D341Med (cell line): ENCODE measurements at regions not wholly inside any gene's neighbourhood (a gene's known extent, or its start where the extent isn't known, plus 50 kb on each side); places are given as distances from the start of the nearest gene placed in this dataset.
"Not testable (repeated sequence)": the region's sequence is repeated elsewhere in the genome, so short reads cannot be mapped to it uniquely, and the experiment has no call there.

Experiments used
- DNase-seq: peaks from one replicate; pipeline ENCODE4 v3.0.0; 2012; ENCODE audit warnings: low spot score

DNA sequence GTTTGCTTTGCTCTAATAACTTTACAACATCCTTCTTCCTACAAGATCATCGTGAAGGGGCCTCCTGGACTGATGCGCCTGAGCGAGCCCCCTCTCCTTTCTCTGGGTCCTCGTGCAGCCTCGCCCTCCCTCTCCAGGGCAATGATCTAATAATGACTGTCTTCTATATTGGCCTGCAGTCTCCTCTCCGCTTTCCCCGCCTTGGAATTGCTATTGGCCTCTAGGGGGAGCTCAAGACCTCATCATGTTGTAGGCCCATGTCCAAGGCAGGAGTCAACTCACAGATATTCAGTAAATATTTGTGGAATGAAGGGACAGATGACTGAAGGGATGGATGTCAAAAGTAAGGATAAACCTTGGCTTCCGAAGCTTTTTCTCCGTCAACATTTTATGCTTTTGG, 1180.3 kb downstream of the TYW1 start:
- DNase-seq = peak; percentile 76

- DNase-seq = no peak
Measured at GRCh38 chr7:68180761-68181160, 1184.1 kb downstream of the TYW1 start.

- no peak for DNase-seq
Measured at GRCh38 chr7:68183176-68183575, 1186.5 kb downstream of the TYW1 start.

DNA sequence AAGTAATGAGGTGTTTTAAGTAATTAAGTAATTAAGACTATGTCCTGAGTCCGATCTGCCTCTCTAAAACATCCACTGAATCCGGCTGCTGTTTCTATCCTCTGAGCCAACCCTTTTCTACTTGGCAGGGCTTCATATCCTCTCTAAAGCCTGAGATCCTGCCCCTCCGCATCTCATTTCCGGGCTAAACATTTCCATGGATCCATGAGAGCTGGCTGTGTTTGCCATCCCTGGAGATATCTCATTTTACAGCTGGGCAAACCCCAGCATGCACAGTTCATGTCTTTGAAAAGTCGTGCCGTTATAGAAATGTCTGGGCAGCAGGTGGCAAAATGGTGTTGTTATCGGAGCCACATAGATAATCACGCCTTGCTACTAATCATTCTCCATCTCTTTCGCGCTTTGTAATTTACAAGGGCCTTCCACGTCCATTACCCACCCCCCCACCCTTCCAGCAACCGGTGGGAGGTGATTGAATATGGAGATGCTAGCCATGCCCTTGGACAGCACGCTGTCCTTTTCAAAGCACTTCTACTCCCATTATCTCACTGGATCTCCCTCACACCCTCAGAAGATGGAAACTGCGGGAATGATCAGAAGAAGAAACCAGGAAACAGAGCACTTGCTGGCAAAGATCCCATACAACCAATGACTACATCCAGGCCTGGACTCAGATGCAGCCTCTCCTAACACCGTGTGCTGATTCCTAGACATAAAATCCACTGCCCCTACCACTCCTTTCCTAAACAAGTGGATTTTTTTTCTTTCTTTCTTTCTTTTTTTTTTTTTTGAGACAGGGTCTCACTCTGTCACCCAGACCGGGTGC, 1189.2 kb downstream of the TYW1 start:
- peak; percentile 68 for DNase-seq

- no peak for DNase-seq
Measured at GRCh38 chr7:68187532-68187931, 1190.9 kb downstream of the TYW1 start.

GRCh38 chr7:68192941-68193340, 1196.3 kb downstream of the TYW1 start:
- DNase-seq = no peak

- not testable (repeated sequence) for DNase-seq
Measured at GRCh38 chr7:68195642-68196041, 1199.0 kb downstream of the TYW1 start.

DNA sequence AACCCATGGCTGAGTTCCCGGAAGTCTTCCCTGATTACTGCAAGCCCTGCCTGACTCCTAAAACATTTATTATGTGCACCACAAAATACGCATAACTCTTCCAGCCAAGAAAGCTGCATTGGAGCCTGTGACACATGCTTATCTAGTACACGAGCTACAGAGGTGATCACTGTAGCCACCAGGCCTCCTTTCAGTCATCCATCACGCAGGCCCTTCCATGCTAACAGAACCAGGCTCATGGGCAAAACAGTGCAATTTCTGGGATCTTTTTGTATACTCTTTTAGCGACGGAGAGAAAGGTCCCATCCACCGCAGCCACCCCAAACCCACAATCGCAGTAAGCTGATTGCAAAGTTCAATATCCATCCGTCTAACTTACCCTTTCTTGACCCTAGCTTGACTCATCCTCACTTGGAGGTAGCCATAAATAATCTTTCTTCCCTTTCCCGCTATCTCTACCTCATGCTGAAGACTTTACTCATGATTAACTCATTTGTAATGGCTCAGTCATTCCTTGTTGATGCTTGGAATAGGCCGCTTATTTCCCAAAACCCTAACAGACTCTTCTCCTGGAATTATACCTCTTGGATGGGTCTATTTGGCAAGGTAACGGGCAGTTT, 1203.5 kb downstream of the TYW1 start:
- DNase-seq = no peak

- no peak for DNase-seq
Measured at GRCh38 chr7:68203251-68203650, 1206.6 kb downstream of the TYW1 start.

DNA sequence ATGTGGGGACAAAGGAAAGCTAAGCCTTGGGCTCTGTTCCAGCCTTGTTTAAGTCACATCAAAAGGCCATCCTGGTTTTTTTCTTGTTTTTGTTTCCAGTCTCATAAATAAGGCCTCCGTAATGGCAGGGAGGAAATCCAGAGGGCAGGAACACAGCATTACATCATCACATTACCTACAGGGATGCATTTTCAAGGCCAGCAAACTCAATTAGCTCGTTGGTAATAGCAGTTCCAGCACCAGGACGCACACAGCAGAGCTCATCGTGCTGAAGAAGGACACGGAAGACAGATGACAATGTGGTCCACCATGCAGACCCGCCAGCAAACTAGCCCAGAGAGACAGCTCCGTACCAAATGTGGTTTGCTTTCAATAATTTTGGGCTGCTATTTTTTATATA, 1209.2 kb downstream of the TYW1 start:
- no peak for DNase-seq

DNA sequence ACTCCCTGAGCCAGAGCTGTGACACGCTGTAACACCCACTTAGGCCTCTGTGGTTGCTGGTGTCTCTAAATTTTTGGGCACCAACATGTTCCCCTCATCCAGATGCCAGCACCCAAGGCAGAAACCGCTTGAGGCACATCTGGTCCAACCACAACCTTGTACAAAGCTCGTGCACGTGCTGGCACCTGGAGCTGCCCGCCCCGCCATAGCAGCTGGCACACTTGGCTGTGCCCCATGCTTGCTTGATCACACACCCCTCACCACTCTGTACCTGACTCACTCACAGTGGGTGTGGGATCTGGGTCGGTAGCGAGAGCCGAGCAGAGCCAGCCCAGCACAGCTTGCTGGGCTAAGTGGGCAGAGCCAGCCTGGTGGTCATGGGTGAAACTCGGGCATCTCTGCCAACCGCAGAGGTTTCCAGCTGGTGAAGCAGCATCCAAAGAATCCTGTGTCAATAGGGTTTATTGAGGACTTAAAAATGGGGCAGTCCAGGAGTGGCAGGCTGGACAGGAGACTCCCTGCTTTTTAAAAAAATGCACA, 1210.4 kb downstream of the TYW1 start:
- no peak for DNase-seq

GRCh38 chr7:68207676-68208075, 1211.0 kb downstream of the TYW1 start:
- no peak for DNase-seq

GRCh38 chr7:68209486-68209885, 1212.9 kb downstream of the TYW1 start:
- DNase-seq = no peak

DNA sequence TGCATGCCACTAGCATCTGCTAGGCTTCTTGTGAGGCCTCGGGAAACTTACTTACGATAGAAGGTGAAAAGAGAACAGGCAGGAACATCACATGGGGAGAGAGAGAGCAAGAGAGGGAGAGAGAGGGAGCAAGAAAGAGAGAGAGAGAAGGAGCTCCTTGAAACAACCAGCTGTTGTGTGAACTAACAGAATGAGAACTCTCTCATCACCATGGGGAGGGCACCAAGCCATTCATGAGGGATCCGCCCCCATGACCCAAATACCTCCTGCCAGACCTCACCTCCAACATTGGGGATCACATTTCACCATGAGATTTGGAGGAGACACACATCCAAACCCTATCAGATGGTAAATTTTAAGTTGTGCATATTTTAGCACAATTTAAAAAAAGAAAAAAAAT, 1217.2 kb downstream of the TYW1 start:
- DNase-seq = no peak

- no peak for DNase-seq
Measured at GRCh38 chr7:68216051-68216450, 1219.4 kb downstream of the TYW1 start.

DNA sequence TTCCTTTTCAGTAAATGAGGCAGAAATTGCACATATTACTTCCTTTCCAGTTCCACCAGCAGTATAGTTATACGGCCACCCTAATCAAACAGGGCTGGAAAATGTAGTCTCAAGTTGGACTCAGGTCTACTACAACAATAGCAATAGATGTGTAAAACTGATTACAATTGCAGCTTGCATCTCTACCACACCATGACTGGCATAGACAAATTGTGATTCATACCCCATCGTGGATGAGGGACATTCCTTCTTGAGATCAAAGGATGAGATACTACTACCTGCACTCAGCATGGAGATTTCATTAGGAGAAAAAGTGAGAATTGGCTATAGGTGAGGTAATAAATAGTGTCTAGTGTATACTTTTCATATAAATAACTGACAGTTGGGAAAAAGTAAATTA, 1220.8 kb downstream of the TYW1 start:
- DNase-seq = no peak

DNA sequence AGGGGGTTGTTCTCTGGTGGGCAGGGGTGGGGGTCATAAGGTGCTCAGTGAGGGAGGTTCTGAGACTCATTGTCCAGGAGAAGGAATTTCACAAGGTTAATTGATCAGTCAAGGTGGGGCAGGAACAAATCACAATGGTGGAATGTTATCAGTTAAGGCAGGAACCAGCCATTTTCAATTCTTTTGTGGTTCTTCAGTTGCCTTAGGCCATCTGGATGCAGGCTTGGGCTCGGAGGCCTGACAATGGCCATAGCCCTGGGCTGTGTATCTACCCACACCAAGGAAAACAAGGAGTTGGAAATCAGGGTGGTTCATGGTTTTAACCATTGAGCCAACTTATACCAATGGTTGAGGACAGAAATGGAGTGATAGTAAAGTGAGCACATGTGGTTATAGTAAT, 1221.8 kb downstream of the TYW1 start:
- no peak for DNase-seq

GRCh38 chr7:68222311-68222710, 1225.7 kb downstream of the TYW1 start:
- no peak for DNase-seq

DNA sequence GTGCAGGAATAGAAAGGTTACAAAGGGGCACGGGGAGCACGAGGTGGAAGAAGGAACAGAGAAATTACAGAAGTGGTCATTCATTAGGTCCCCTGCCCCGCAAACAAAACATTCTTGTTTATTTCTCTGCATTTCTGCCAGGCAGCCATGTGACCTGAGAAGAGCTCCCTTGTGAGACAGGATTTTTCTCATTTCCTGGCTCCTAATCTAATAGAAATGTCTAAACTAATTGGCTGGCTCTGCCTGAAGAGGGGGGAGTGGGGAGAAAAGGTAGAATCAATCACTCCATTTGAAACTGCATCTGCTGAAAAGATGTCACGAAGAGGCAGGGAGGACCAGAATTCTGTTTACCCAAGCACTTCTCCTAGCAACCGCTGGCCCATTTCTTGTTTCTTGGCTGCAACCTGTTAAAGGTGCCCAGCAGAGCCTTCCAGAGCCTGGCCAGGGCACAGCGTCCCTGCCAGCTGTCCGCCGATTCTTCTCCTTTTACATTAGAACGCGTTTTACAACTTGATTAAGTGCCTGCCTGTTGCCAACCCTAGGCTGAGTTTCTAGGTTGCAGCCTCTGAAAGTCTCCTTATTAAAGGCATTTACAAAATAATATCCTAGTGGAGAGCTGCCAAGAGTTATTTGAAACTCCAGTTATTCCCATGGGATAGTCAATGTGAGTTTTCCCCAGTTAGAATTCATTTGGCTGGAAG, 1227.6 kb downstream of the TYW1 start:
- peak; percentile 42 for DNase-seq

DNA sequence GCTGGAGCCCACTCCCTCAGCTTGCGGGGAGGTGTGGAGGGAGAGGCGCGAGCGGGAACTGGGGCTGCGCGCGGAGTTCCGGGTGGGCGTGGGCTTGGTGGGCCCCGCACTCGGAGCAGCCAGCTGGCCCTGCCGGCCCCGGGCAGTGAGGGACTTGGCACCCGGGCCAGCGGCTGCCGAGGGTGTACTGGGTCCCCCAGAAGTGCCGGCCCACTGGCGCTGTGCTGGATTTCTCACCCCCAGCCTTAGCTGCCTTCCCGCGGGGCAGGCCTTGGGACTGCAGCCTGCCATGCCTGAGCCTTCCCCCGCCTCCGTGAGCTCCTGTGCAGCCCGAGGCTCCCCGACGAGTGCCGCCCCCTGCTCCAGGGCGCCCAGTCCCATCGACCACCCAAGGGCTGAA, 1234.4 kb downstream of the TYW1 start:
- not testable (repeated sequence) for DNase-seq

DNA sequence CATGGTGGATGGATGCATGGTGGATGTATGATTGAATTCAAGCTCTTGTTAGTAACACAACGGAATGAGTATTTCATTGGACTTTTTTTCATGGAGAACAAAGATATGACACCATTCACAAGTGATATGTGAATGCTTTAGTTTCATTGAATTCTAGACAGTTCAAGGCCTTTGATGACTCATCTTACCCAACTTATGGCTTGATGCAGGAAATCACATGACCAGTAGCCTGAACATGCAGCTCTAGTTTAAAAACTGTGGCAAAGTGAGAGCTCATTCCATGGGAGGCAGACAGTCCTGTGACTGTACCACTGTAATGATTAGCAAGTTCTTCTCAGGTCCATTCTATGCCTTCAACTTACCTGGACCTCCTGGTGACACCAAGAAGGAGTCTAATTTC, 1239.3 kb downstream of the TYW1 start:
- no peak for DNase-seq

DNA sequence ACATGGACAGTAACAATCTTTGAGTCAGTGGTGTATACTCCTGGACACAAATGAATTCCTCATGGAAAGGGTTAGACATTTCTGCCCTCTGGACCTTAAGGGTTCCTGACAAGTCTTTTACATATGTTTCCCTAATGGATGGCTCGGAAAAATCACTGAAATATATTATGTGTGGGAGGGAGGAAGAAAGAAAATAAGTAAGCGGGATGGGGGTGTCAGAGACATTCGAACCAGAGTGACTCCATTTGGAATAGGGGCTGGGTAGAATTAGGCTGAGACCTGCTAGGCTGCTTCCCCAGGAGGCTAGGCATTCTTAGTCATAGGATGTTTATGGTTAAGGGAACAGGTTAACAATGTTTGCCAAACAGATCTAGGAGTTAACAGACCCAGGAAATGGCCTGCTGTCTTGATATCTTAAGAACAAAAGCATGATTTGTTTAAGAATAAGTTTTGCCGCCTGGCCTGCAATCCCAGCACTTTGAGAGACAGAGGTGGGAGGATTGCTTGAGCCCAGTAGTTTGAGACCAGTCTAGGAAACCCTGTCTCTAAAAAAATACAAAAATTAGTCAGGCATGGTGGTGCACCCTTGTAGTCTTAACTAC, 1241.7 kb downstream of the TYW1 start:
- no peak for DNase-seq
